ENCODE measurements at regions not wholly inside any gene's neighbourhood (a gene's known extent, or its start where the extent isn't known, plus 50 kb on each side); places are given as distances from the start of the nearest gene placed in this dataset.

DNA sequence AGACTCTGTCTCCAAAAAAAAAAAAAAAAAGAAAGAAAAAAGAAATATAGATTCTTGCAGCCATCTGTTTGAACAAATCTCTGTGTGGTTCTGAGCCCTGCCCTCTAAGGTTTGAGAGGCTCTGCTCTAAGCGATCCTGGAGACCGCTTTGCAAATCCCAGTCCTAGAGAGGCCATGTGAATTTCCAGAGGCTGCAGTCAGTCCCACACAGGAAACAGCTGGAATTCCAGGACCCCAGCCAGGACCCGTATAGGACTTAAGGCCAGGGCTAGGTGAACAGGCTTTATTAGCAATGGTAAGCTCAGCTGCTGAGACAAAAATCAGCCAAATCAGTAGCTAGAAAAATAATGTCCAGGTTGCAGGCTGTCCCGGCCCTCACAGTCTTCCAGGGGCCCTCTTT, 154.8 kb downstream of the RPS24 start:
- DNase-seq, result no peak

DNA sequence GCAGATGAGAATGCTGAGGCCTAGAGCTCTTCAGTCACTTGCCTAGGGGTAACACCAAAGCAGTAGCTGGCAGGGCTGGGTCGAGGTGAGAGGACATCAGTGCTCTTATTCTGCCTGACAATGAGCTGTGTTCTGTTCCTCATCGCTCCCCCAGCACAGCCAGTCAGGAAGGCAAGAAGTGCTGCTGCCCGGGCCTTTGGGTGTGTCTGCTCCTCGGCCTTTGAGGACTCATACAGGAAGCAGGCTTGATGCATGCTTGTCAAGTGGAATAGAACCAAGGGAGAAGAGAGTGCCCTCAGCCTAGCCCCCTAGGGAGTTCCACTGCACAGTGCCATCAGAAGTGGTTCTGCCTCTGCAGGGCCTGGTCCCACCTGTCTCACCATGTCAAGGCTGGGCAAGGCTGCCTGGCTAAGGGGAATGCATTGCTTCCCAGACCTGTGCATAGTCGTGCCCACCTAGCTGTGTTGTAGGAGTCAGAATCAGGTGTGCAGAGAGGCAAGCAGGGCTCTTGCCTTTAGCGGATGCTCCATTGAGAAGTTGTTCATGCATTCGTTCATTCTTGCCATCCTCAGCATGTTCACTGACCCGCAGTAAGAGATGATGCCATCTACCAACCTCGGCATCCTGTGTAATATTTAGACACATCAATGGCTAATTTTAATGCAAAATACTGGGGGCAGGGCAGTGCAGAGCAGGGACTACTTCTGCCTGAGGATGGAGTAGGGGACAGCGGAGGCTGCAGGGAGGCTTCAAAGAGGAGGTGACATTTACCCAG, 156.6 kb downstream of the RPS24 start:
- DNase-seq, result no peak

DNA sequence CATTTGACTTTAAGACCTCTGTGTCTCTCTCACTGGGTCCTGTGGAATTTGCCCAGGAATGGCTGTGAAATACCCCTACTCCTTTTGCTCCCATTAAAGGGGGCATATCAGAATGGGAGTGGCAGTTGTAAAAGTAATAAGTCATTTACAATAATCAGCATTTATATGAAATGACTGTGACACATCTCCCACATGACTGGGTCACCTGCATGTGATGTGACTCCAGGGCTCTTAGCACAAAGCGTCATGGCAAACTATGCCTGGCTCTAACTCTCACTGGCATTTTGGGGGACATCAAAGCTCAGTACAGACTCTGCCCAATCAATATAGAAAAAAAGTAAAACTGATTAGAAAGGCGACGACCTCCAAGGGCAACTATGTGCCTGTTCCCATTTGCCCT, 157.6 kb downstream of the RPS24 start:
- DNase-seq, result no peak

- DNase-seq, result no peak
Observed at GRCh38 chr10:78193189-78193588, 159.5 kb downstream of the RPS24 start.

- DNase-seq, result no peak
Observed at GRCh38 chr10:78194050-78194449, 160.4 kb downstream of the RPS24 start.

GRCh38 chr10:78194539-78195402, 161.1 kb downstream of the RPS24 start:
- DNase-seq, result no peak

GRCh38 chr10:78196396-78196795, 162.7 kb downstream of the RPS24 start:
- DNase-seq, result no peak

DNA sequence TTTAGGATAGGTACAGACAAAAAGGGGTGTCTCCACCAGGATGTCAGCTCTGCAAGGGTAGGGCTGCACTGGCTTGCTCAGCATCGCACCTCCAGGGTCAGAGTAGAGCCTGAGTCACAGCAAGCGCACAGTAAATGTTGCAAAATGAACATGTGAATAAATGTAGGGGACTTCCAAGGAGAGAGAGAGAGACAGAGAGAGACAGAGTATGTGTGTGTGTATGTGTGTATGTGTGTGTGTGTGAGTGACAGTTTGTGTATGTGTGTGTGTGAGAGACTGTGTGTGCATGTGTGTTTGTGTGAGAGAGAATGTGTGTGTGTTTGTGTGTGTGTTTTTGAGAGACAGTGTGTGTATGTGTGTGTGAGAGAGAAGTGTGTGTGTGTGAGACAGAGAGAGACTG, 163.3 kb downstream of the RPS24 start:
- no peak for DNase-seq

GRCh38 chr10:78197628-78198272, 164.1 kb downstream of the RPS24 start:
- no peak for DNase-seq

- no peak for DNase-seq
Observed at GRCh38 chr10:78199005-78199725, 165.5 kb downstream of the RPS24 start.

DNA sequence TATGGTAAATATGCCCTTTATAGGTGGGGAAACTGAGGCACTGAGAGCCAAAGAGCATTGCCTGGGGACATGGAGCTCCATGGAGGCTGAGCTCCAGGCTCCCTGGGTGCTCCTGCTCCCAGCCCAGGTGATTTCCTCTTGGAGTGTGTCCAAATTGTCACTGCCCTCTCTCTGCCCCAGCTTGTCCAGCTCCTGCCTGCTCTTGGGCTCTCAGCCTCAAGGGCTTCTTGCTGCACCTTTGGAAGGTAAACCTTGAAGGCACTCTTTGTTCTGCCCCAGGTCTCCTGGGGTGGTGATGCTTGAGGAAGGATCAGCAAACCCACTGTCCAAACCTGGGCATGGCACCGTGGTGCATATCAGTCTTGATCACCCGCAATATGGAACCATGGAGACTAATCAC, 166.1 kb downstream of the RPS24 start:
- no peak for DNase-seq

- DNase-seq, result no peak
Observed at GRCh38 chr10:78200686-78201085, 167.0 kb downstream of the RPS24 start.

GRCh38 chr10:78202386-78202785, 168.7 kb downstream of the RPS24 start:
- no peak for DNase-seq

GRCh38 chr10:78203915-78204818, 170.5 kb downstream of the RPS24 start:
- DNase-seq, result no peak

DNA sequence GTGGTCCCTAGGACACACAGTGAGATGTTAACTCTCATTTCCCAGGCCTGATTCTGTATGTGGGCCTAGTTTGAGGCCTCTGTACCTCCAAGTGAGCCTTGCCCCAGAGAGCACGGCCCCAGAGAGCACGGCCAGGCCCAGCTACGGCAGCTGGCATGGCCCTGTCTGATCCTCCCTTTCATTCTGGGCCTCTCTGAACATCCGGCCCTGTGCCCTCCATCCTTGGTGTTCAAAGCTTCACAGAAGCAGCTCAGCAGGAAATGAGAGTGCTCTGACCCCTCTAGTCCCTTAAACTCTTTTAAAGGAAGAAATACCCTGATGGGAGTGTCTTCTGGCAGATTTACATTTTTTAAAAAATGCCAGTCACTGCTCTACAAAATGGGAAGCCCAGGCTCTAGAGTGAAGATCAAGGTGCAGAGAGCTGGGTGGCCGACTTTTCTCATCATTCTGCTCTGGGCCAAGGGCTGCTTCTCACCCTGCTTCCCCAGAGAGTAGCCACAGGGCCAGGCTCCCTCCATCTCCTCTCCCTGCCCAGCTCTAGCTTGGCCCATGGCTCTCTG, 171.9 kb downstream of the RPS24 start:
- no peak for DNase-seq

GRCh38 chr10:78207216-78207615, 173.6 kb downstream of the RPS24 start:
- no peak for DNase-seq

DNA sequence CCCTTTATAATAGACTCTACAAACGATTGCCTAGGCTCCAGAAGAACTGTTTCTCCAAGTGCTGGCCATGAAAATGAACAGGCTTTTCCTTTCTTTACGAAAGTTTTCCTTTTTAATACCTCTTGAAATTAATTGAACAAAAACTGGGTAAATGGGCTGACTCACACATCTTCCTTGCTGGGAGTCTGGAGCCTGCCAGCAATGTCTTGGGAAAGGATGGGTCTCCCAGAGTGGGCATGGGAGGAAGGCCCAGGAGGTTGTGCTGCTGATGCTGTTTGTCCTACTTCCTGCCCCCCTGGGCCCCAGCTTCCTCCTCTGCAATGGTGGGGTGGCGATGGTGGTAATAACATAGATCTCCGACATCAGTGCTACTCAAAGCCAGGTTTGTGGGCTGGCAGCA, 174.1 kb downstream of the RPS24 start:
- DNase-seq, result no peak

- no peak for DNase-seq
Observed at GRCh38 chr10:78209970-78210369, 176.3 kb downstream of the RPS24 start.

- DNase-seq, result no peak
Observed at GRCh38 chr10:78210548-78210947, 176.9 kb downstream of the RPS24 start.

- DNase-seq, result no peak
Observed at GRCh38 chr10:78210976-78211375, 177.3 kb downstream of the RPS24 start.

- peak; percentile 30 for DNase-seq
Observed at GRCh38 chr10:78211561-78212051, 177.9 kb downstream of the RPS24 start.
